Body of pancreas (tissue), 4 donors: ENCODE measurements at regions not wholly inside any gene's neighbourhood (a gene's known extent, or its start where the extent isn't known, plus 50 kb on each side); places are given as distances from the start of the nearest gene placed in this dataset.

Experiments
- ATAC-seq: fragments of 150-250 bp; one replicate; pipeline ENCODE4 v1.9.1; 2016
- DNase-seq, 4 donors: peaks; one replicate each; pipeline ENCODE4 v3.0.0-alpha.2; 2019
- H3K27ac ChIP-seq, 4 donors: fragments of 200-600 bp; sonication (generic); 1 replicate in 3 of 4; 2 replicates in 1 of 4; pipeline versions ENCODE4 v1.5.1 to v1.6.1; 2016 to 2019; ENCODE audit warnings: mild to moderate bottlenecking in 1 of 4, mixed read lengths in 1 of 4, moderate library complexity in 1 of 4
- H3K27me3 ChIP-seq, 2 donors: fragments of 200-600 bp; sonication (generic); one replicate each; pipeline ENCODE4 v1.6.0; 2016; ENCODE audit warnings: mild to moderate bottlenecking in 1 of 2
- H3K36me3 ChIP-seq, 2 donors: fragments of 200-600 bp; sonication (generic); replicated peaks in 1 of 2; 2 replicates each; pipeline ENCODE4 v1.5.1; 2016; ENCODE audit warnings: low read depth in 2 of 2; ENCODE audit not compliant: insufficient read depth in 1 of 2
- H3K4me1 ChIP-seq: fragments of 200-600 bp; sonication (generic); one replicate; pipeline ENCODE4 v1.6.0; 2016
- H3K4me3 ChIP-seq, 2 donors: fragments of 200-600 bp; sonication (generic); 1 replicate in 1 of 2; 2 replicates in 1 of 2; pipeline ENCODE4 v1.5.1; 2016 to 2019
- H3K9me3 ChIP-seq, 3 donors: fragments of 200-600 bp; sonication (generic); 1 replicate in 2 of 3; 2 replicates in 1 of 3; pipeline ENCODE4 v1.5.1; 2016
- POLR2A ChIP-seq, 3 donors: fragments of 450-650 bp; IDR thresholded peaks; one replicate each; pipeline ENCODE4 v1.6.1; 2016; ENCODE audit warnings: antibody characterized with exemption in 3 of 3, mild to moderate bottlenecking in 2 of 3
- WGBS, 2 donors: methylation state at CpG; one replicate each; pipeline ENCODE4 v1.1.5; 2017; 5-methylcytosine and 5-hydroxymethylcytosine counted together
- intact Hi-C: fragments of 100-400 bp; cut with DNase I; formaldehyde crosslinking; loops from one replicate; pipeline ENCODE4 v1.15.1; 2023
- TF ChIP-seq, protein P1 (sequence below), 7 experiments: fragments of 450-650 bp in 4 of 7; fragments of 200-600 bp in 3 of 7; sonication (generic) in 3 of 7; IDR thresholded peaks; one replicate each; pipeline ENCODE4 v1.5.1; 2016 to 2019; ENCODE audit warnings: antibody characterized with exemption in 7 of 7

DNA sequence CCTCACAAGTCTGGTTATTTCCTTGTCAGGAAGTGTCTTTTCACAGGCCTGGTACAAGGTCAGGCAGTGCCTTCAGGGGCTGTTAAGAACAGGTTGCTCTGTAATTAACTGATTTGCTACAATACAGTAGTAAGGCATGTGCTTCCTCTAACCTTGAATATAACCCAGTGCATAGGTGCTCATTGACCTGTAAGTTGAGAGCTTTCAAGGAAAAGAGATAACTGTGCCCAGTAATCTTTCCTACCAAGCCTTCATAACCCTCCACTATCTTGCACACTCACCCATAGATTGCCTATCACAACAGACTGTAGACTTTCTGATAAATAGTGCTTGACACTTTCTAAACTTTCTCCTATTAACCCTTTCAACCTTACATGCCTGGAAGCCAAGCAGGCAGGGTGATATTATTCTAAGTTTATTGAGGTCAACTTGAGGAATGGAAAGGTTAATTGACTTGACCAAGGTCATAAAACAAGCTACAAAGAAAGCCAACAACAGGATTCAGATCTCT lies 148.1 kb downstream of the PPARGC1A start:
- H3K27ac ChIP-seq: no peak overlapping the region
- TF ChIP-seq, protein P1, sequence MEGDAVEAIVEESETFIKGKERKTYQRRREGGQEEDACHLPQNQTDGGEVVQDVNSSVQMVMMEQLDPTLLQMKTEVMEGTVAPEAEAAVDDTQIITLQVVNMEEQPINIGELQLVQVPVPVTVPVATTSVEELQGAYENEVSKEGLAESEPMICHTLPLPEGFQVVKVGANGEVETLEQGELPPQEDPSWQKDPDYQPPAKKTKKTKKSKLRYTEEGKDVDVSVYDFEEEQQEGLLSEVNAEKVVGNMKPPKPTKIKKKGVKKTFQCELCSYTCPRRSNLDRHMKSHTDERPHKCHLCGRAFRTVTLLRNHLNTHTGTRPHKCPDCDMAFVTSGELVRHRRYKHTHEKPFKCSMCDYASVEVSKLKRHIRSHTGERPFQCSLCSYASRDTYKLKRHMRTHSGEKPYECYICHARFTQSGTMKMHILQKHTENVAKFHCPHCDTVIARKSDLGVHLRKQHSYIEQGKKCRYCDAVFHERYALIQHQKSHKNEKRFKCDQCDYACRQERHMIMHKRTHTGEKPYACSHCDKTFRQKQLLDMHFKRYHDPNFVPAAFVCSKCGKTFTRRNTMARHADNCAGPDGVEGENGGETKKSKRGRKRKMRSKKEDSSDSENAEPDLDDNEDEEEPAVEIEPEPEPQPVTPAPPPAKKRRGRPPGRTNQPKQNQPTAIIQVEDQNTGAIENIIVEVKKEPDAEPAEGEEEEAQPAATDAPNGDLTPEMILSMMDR (IDR thresholded peaks at IDR 0.05): no peak
- no peak for TF ChIP-seq POLR2A (IDR thresholded peaks at IDR 0.05)
- H3K9me3 ChIP-seq: no peaks in the 10 kb centered on the region
- no peaks in the 10 kb centered on the region for H3K27me3 ChIP-seq
- ATAC-seq: no peak
- no peak for DNase-seq
- intact Hi-C loops: no loop called here
- no peaks in the 10 kb centered on the region for H3K4me1 ChIP-seq
- no peak overlapping the region for H3K4me3 ChIP-seq
- no peaks in the 10 kb centered on the region for H3K36me3 ChIP-seq

DNA sequence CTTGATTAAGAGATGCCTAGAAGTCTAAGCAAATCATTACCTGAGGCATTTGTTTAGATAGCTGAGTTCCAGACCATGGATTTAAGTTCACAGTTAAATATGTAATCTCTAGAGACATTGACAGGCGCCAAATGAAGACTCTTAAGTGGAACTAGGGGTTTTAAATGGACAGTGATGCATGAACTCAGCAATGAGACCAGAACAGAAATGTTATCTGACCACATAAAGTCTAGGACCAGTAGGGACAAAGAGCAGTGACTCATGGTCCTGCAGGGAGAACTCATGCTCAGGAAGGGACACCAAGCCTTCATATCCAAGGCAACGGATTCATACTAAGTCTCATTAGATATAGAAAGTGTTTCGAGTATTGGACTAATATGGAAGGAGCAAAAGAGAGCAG lies 152.3 kb downstream of the PPARGC1A start:
- H3K36me3 ChIP-seq: no peaks in the 10 kb centered on the region
- no peak overlapping the region for H3K4me3 ChIP-seq
- H3K27me3 ChIP-seq: no peaks in the 10 kb centered on the region
- H3K4me1 ChIP-seq: no peaks in the 10 kb centered on the region
- H3K9me3 ChIP-seq: no peaks in the 10 kb centered on the region
- WGBS, 2 donors: 59 to 66% methylated on average over 2 to 3 of the region's 3 CpGs
- no peak overlapping the region for H3K27ac ChIP-seq
- intact Hi-C loops: no loop called here
- no peak for DNase-seq
- ATAC-seq: no peak
- TF ChIP-seq POLR2A (IDR thresholded peaks at IDR 0.05): no peak
- TF ChIP-seq, protein P1 (IDR thresholded peaks at IDR 0.05): no peak

DNA sequence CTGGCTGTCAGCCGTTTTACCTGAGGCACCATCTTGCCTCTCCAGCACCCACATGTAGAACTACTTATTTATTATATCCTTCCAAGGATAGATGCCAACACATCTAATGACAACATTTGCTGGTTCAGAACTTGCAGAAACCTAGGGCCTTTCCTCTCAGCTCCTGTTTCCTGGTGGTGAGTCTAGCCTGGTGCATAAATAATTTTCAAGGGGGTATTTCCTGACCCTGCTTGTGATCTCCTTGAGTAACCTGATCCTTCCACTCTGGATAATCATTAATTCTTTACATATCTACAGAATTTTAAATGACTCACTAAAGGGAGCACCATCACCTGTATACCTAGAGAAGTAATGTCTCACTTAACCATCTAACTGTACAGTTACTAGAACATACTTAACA lies 153.4 kb downstream of the PPARGC1A start:
- Histone ChIP-seq H3K4me3 (no peak overlapping the region), H3K4me1 (no peaks in the 10 kb centered on the region), H3K9me3 (no peaks in the 10 kb centered on the region), H3K27me3 (no peaks in the 10 kb centered on the region), H3K36me3 (no peaks in the 10 kb centered on the region), H3K27ac (no peak overlapping the region)
- intact Hi-C loops: no loop called here
- ATAC-seq (no peak), DNase-seq (no peak)
- WGBS, 2 donors: 62 to 67% methylated on average over 1 of the region's 1 CpG
- no peak for TF ChIP-seq POLR2A (IDR thresholded peaks at IDR 0.05)
- TF ChIP-seq, protein P1 (IDR thresholded peaks at IDR 0.05): no peak

DNA sequence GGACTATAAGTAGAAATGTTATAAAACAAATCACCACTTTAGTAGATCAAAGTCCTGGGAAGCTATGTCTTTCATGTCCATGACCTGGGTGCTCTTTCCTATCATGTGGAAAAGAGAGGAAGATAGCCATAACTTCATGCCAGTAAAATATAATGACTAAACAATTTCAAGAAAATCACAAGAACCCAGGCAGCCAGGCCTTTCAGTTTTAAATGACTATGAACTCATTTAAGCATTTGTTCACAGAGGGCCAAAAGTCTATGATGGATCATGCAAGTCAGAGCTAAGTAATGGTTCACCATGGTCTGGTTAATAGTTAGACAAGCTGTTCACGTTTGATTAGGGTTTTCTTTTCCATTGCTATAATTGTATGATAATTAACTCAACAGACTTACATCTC lies 155.8 kb downstream of the PPARGC1A start:
- Histone ChIP-seq H3K9me3 (no peaks in the 10 kb centered on the region), H3K27ac (no peak overlapping the region), H3K36me3 (no peaks in the 10 kb centered on the region), H3K27me3 (no peaks in the 10 kb centered on the region), H3K4me1 (no peaks in the 10 kb centered on the region), H3K4me3 (no peak overlapping the region)
- WGBS, 2 donors: 7 to 8% methylated on average over 1 of the region's 1 CpG
- TF ChIP-seq POLR2A (IDR thresholded peaks at IDR 0.05): no peak
- TF ChIP-seq, protein P1 (IDR thresholded peaks at IDR 0.05): no peak
- no peak for DNase-seq
- intact Hi-C loops: no loop called here
- ATAC-seq: no peak

DNA sequence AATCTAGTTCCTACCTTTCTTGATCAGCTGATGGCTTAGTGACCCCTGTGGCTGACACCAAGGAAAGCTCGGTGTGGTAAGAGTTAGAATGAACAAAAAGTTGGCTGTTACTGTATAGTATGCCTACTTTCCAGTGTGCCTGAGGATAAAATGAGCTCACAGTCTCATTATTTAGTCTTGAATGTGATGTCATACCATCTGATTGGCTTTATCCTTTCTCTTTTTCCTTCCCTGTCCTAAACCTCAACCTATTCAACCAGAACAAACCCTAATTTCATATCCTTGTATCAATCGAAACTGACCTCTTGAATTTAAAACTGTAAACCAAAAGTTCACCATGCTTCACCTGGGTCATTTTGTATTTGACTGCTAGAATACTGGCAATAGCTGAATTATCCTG lies 156.4 kb downstream of the PPARGC1A start:
- no peaks in the 10 kb centered on the region for H3K4me1 ChIP-seq
- H3K36me3 ChIP-seq: no peaks in the 10 kb centered on the region
- H3K4me3 ChIP-seq: no peak overlapping the region
- intact Hi-C loops: no loop called here
- TF ChIP-seq, protein P1 (IDR thresholded peaks at IDR 0.05): no peak
- TF ChIP-seq POLR2A (IDR thresholded peaks at IDR 0.05): no peak
- ATAC-seq (no peak), DNase-seq (no peak)
- WGBS, 2 donors: 52 to 66% methylated on average over 2 of the region's 2 CpGs
- no peaks in the 10 kb centered on the region for H3K27me3 ChIP-seq
- H3K9me3 ChIP-seq: no peaks in the 10 kb centered on the region
- H3K27ac ChIP-seq: no peak overlapping the region
